ENCODE measurements at regions not wholly inside any gene's neighbourhood (a gene's known extent, or its start where the extent isn't known, plus 50 kb on each side); places are given as distances from the start of the nearest gene placed in this dataset.

DNA sequence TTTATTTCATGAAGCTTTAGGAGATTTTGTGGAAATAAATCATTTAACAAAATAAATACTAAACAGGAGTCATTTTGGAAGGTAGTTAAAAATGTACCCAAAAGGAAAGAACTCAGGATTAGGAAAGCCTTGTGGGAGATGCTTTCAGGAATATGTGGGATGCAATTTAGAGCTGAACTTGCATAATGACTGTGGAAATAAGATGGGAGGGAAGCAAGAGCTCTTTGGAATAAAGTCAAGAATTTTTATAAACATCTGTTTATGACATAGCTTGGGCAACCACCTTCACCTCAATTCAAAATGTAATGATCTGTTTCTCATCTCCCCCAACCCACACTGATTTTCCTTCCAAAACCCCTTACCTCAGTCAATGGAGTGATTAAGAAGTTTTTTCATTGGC lies 623.8 kb downstream of the FAT4 start:
- TF ChIP-seq, protein P1, sequence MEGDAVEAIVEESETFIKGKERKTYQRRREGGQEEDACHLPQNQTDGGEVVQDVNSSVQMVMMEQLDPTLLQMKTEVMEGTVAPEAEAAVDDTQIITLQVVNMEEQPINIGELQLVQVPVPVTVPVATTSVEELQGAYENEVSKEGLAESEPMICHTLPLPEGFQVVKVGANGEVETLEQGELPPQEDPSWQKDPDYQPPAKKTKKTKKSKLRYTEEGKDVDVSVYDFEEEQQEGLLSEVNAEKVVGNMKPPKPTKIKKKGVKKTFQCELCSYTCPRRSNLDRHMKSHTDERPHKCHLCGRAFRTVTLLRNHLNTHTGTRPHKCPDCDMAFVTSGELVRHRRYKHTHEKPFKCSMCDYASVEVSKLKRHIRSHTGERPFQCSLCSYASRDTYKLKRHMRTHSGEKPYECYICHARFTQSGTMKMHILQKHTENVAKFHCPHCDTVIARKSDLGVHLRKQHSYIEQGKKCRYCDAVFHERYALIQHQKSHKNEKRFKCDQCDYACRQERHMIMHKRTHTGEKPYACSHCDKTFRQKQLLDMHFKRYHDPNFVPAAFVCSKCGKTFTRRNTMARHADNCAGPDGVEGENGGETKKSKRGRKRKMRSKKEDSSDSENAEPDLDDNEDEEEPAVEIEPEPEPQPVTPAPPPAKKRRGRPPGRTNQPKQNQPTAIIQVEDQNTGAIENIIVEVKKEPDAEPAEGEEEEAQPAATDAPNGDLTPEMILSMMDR (IDR thresholded peaks at IDR 0.05; ENCODE audit: control extremely low read depth, extremely low read depth), result no peak
- no peak overlapping the region for H3K9ac ChIP-seq (ENCODE audit: insufficient read depth in 1 of 2, low read length in 2 of 2)
- peaks cover 0 to 3% (median 0%) of the 10 kb centered on the region in 4 donors for H3K9me3 ChIP-seq (ENCODE audit: control insufficient read depth in 4 of 4, insufficient read depth in 3 of 4, low read length in 3 of 4)
- DNase-seq (no peak), ATAC-seq (ENCODE audit: insufficient read depth, low FRiP score) (no peak)
- no peaks in the 10 kb centered on the region for H3K36me3 ChIP-seq (ENCODE audit: control insufficient read depth in 4 of 4, insufficient read depth in 4 of 4, low read length in 4 of 4)
- H3K27ac ChIP-seq (ENCODE audit: low read depth in 1 of 2, low read length in 1 of 2), result no peak overlapping the region
- H3K4me1 ChIP-seq (ENCODE audit: control insufficient read depth in 5 of 5, insufficient read depth in 5 of 5, low read length in 5 of 5), result no peaks in the 10 kb centered on the region
- H3K4me3 ChIP-seq, result no peak overlapping the region
- no peaks in the 10 kb centered on the region for H3K27me3 ChIP-seq (ENCODE audit: control insufficient read depth in 3 of 3, insufficient read depth in 3 of 3, low read length in 2 of 3)

DNA sequence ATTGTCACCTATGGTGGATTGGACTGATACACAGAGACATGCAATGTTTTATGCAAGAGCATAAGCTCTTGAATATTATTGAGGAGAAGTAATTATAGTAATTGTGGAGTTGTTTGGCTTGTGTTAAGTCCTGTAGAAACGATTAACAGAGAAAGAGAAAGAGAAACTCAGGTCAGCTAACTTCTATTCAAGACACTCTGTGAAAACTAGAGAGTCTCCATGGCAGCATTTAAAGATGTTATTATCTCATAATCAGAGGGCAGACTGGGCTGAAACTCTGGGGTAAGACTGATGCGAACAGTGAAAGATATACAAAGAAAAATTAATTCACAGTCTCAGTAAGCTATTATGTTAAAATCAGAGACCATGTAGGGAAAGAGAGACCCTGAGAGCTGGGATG lies 625.7 kb downstream of the FAT4 start:
- ATAC-seq (ENCODE audit: insufficient read depth, low FRiP score), result no peak
- no peaks in the 10 kb centered on the region for H3K27me3 ChIP-seq (ENCODE audit: control insufficient read depth in 3 of 3, insufficient read depth in 3 of 3, low read length in 2 of 3)
- 70 to 79% methylated on average over 2 of the region's 2 CpGs for WGBS, 2 donors
- no peak overlapping the region for H3K9ac ChIP-seq (ENCODE audit: insufficient read depth in 1 of 2, low read length in 2 of 2)
- no peaks in the 10 kb centered on the region for H3K9me3 ChIP-seq (ENCODE audit: control insufficient read depth in 4 of 4, insufficient read depth in 3 of 4, low read length in 3 of 4)
- H3K36me3 ChIP-seq (ENCODE audit: control insufficient read depth in 4 of 4, insufficient read depth in 4 of 4, low read length in 4 of 4), result no peaks in the 10 kb centered on the region
- no peak overlapping the region for H3K4me3 ChIP-seq
- no peak overlapping the region for H3K27ac ChIP-seq (ENCODE audit: low read depth in 1 of 2, low read length in 1 of 2)
- DNase-seq, result no peak
- TF ChIP-seq, protein P1 (IDR thresholded peaks at IDR 0.05; ENCODE audit: control extremely low read depth, extremely low read depth), result no peak
- H3K4me1 ChIP-seq (ENCODE audit: control insufficient read depth in 5 of 5, insufficient read depth in 5 of 5, low read length in 5 of 5), result no peaks in the 10 kb centered on the region

DNA sequence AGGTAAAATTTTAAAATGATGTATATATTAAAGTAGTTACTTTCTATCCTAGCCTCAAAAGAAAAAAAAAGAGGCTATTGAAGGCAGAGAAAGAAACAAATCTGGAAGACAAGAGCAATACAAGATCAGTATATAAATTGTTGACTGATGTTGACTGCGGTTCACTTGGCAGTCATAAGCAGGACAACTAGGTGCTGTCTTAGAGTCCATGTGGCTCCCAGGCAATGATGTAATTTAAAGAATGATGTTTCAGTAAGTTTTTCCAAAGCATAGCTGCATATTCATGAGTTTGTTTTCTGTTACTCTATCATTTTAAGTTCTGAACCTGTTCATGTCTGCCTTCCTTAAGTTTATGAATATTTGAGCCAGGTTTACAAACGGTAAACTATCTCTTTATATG lies 630.2 kb downstream of the FAT4 start:
- Histone ChIP-seq H3K27me3 (ENCODE audit: control insufficient read depth in 3 of 3, insufficient read depth in 3 of 3, low read length in 2 of 3) (no peaks in the 10 kb centered on the region), H3K36me3 (ENCODE audit: control insufficient read depth in 4 of 4, insufficient read depth in 4 of 4, low read length in 4 of 4) (no peaks in the 10 kb centered on the region), H3K4me3 (no peak overlapping the region), H3K27ac (ENCODE audit: low read depth in 1 of 2, low read length in 1 of 2) (no peak overlapping the region), H3K4me1 (ENCODE audit: control insufficient read depth in 5 of 5, insufficient read depth in 5 of 5, low read length in 5 of 5) (no peaks in the 10 kb centered on the region), H3K9me3 (ENCODE audit: control insufficient read depth in 4 of 4, insufficient read depth in 3 of 4, low read length in 3 of 4) (no peaks in the 10 kb centered on the region), H3K9ac (ENCODE audit: insufficient read depth in 1 of 2, low read length in 2 of 2) (no peak overlapping the region)
- ATAC-seq (ENCODE audit: insufficient read depth, low FRiP score) (no peak), DNase-seq (no peak)
- WGBS, 2 donors, result 96 to 97% methylated on average over 2 of the region's 2 CpGs
- TF ChIP-seq, protein P1 (IDR thresholded peaks at IDR 0.05; ENCODE audit: control extremely low read depth, extremely low read depth), result no peak

DNA sequence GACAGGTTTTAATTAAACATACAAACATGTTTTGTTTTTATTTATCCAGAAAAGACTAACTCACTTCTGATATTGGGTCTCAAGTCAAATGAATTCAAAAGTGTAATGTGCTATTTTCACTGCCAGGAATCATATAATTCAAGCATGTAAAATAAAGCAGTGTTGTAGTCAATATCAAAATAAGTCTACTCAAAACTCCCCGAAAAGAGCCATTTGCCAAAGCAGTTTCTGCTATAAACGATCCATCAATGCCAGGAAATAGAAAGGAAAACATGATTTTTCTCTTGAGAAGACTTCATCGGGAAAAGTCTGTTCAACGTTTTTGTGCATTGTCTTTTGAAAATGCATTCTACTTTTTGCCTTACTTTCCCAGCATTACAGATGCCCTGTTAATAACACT lies 633.3 kb downstream of the FAT4 start:
- Histone ChIP-seq H3K27ac (ENCODE audit: low read depth in 1 of 2, low read length in 1 of 2) (no peak overlapping the region), H3K27me3 (ENCODE audit: control insufficient read depth in 3 of 3, insufficient read depth in 3 of 3, low read length in 2 of 3) (no peaks in the 10 kb centered on the region), H3K36me3 (ENCODE audit: control insufficient read depth in 4 of 4, insufficient read depth in 4 of 4, low read length in 4 of 4) (no peaks in the 10 kb centered on the region), H3K4me1 (ENCODE audit: control insufficient read depth in 5 of 5, insufficient read depth in 5 of 5, low read length in 5 of 5) (no peaks in the 10 kb centered on the region), H3K4me3 (no peak overlapping the region), H3K9me3 (ENCODE audit: control insufficient read depth in 4 of 4, insufficient read depth in 3 of 4, low read length in 3 of 4) (no peaks in the 10 kb centered on the region), H3K9ac (ENCODE audit: insufficient read depth in 1 of 2, low read length in 2 of 2) (no peak overlapping the region)
- no peak for ATAC-seq (ENCODE audit: insufficient read depth, low FRiP score)
- no peak for DNase-seq
- TF ChIP-seq, protein P1 (IDR thresholded peaks at IDR 0.05; ENCODE audit: control extremely low read depth, extremely low read depth), result no peak
- WGBS, 2 donors, result 66 to 69% methylated on average over 4 of the region's 4 CpGs

Data from lung (tissue), 11 donors.